GM23338 (cell line): ENCODE measurements at regions not wholly inside any gene's neighbourhood (a gene's known extent, or its start where the extent isn't known, plus 50 kb on each side); places are given as distances from the start of the nearest gene placed in this dataset.

ENCODE experiments used
- ATAC-seq: fragments of 200-7000 bp; cut with Tn5 transposase; 3 replicates; pipeline ENCODE4 v1.9.1; 2020
- DNase-seq: peaks from one replicate; pipeline ENCODE4 v3.0.0-alpha.2; 2015; ENCODE audit warnings: low spot score
- H2AFZ ChIP-seq: fragments of 200-600 bp; sonication (generic); 2 replicates; pipeline ENCODE4 v1.8.0; 2016; ENCODE audit warnings: antibody characterized with exemption, mild to moderate bottlenecking, moderate library complexity
- H3F3A ChIP-seq: fragments of 200-600 bp; sonication (generic); replicated peaks from 2 replicates; pipeline ENCODE4 v1.8.0; 2017; ENCODE audit warnings: antibody characterized with exemption, mixed run types, low read depth
- H3K27ac ChIP-seq: fragments of 200-600 bp; sonication (generic); 2 replicates; pipeline ENCODE4 v1.6.1; 2016; ENCODE audit warnings: low read depth
- H3K27me3 ChIP-seq: fragments of 200-600 bp; sonication (generic); 2 replicates; pipeline ENCODE4 v1.8.0; 2016; ENCODE audit warnings: mild to moderate bottlenecking, mixed run types, moderate library complexity; ENCODE audit not compliant: insufficient read depth
- H3K36me3 ChIP-seq: fragments of 200-600 bp; sonication (generic); 2 replicates; pipeline ENCODE4 v1.8.0; 2016; ENCODE audit warnings: mild to moderate bottlenecking; ENCODE audit not compliant: insufficient read depth
- H3K4me1 ChIP-seq: fragments of 200-600 bp; sonication (generic); 2 replicates; pipeline ENCODE4 v1.8.0; 2016; ENCODE audit warnings: mild to moderate bottlenecking, moderate library complexity; ENCODE audit not compliant: insufficient read depth
- H3K4me2 ChIP-seq: fragments of 200-600 bp; sonication (generic); 2 replicates; pipeline ENCODE4 v1.7.1; 2017; ENCODE audit warnings: mixed run types
- H3K4me3 ChIP-seq: fragments of 200-600 bp; sonication (generic); 2 replicates; pipeline ENCODE4 v1.6.1; 2016; ENCODE audit warnings: mixed run types
- H3K79me2 ChIP-seq: fragments of 200-600 bp; sonication (generic); replicated peaks from 2 replicates; pipeline ENCODE4 v1.8.0; 2017; ENCODE audit warnings: mild to moderate bottlenecking; ENCODE audit not compliant: insufficient read depth
- H3K9me2 ChIP-seq: fragments of 200-600 bp; sonication (generic); 2 replicates; pipeline ENCODE4 v1.8.0; 2017; ENCODE audit not compliant: insufficient read depth
- H4K20me1 ChIP-seq: fragments of 200-600 bp; sonication (generic); replicated peaks from 2 replicates; pipeline ENCODE4 v1.8.0; 2017; ENCODE audit warnings: mild to moderate bottlenecking; ENCODE audit not compliant: insufficient read depth
- H3K27ac Mint-ChIP-seq: 2 replicates; pipeline ENCODE4 v1.8.0; 2020; ENCODE audit warnings: inconsistent platforms, mild to moderate bottlenecking, moderate library complexity, mixed read lengths
- H3K27me3 Mint-ChIP-seq: 3 replicates; pipeline ENCODE4 v1.8.0; 2022; ENCODE audit warnings: low read depth, mild to moderate bottlenecking, moderate library complexity, mixed read lengths, inconsistent platforms; ENCODE audit not compliant: insufficient read depth, poor library complexity
- H3K36me3 Mint-ChIP-seq: 3 replicates; pipeline ENCODE4 v1.8.0; 2021; ENCODE audit warnings: low read depth, mild to moderate bottlenecking, inconsistent platforms, moderate library complexity, mixed read lengths
- H3K4me1 Mint-ChIP-seq: 3 replicates; pipeline ENCODE4 v1.8.0; 2020; ENCODE audit warnings: mild to moderate bottlenecking, inconsistent platforms, mixed read lengths
- H3K4me3 Mint-ChIP-seq: 3 replicates; pipeline ENCODE4 v1.8.0; 2021; ENCODE audit warnings: moderate library complexity, mild to moderate bottlenecking, inconsistent platforms, mixed read lengths
- H3K9me3 Mint-ChIP-seq: 3 replicates; pipeline ENCODE4 v1.8.0; 2020; ENCODE audit warnings: moderate library complexity, mild to moderate bottlenecking, inconsistent platforms, mixed read lengths
- CREB1 ChIP-seq: fragments of 250-450 bp; sonication (Bioruptor Pico); IDR thresholded peaks from 2 replicates; pipeline ENCODE4 v1.5.0; 2020; ENCODE audit warnings: low read depth, mild to moderate bottlenecking, moderate library complexity
- CTCF ChIP-seq, 2 experiments: fragments of 200-600 bp in 1 of 2; sonication (generic) in 1 of 2; conservative IDR thresholded peaks; 2 replicates each; pipeline versions ENCODE4 v1.5.1 to v1.6.1; 2016 to 2017; ENCODE audit warnings: antibody characterized with exemption in 2 of 2, low read depth in 2 of 2, mild to moderate bottlenecking in 2 of 2, moderate library complexity in 1 of 2
- ETS1 ChIP-seq: IDR thresholded peaks from 2 replicates; pipeline ENCODE4 v1.6.1; 2016; ENCODE audit warnings: antibody characterized with exemption
- EZH2 ChIP-seq: fragments of 200-600 bp; sonication (generic); IDR thresholded peaks from one replicate; pipeline ENCODE4 v1.8.0; 2017; ENCODE audit warnings: antibody characterized with exemption, mild to moderate bottlenecking, low read depth; ENCODE audit not compliant: unreplicated experiment
- EZH2phosphoT487 ChIP-seq: fragments of 200-600 bp; sonication (generic); IDR thresholded peaks from one replicate; pipeline ENCODE4 v1.8.1; 2018; ENCODE audit warnings: antibody characterized with exemption; ENCODE audit not compliant: unreplicated experiment
- JUNB ChIP-seq: IDR thresholded peaks from one replicate; pipeline ENCODE4 v1.6.1; 2016; ENCODE audit warnings: antibody characterized with exemption; ENCODE audit not compliant: unreplicated experiment
- NANOG ChIP-seq: IDR thresholded peaks from 2 replicates; pipeline ENCODE4 v1.6.1; 2016; ENCODE audit warnings: antibody characterized with exemption, borderline replicate concordance
- POLR2AphosphoS5 ChIP-seq: IDR thresholded peaks from 2 replicates; pipeline ENCODE4 v1.6.1; 2016; ENCODE audit warnings: antibody characterized with exemption, low read depth
- STAT1 ChIP-seq: IDR thresholded peaks from one replicate; pipeline ENCODE4 v1.6.1; 2016; ENCODE audit warnings: antibody characterized with exemption; ENCODE audit not compliant: unreplicated experiment
- ZNF114 ChIP-seq: fragments of 250-450 bp; sonication (Bioruptor Pico); IDR thresholded peaks from 2 replicates; pipeline ENCODE4 v1.5.0; 2020; ENCODE audit warnings: mild to moderate bottlenecking, moderate library complexity
- ZNF331 ChIP-seq: fragments of 250-450 bp; sonication (Bioruptor Pico); IDR thresholded peaks from 2 replicates; pipeline ENCODE4 v1.5.0; 2020; ENCODE audit warnings: low read depth, mild to moderate bottlenecking, moderate library complexity
- TF ChIP-seq, protein P1 (sequence below): IDR thresholded peaks from one replicate; pipeline ENCODE4 v1.6.1; 2018; ENCODE audit warnings: antibody characterized with exemption; ENCODE audit not compliant: unreplicated experiment

- H3K4me3 Mint-ChIP-seq = no peak overlapping the region
These were observed 56.6 kb upstream of the ACSS3 start for GRCh38 chr12:81021131-81021748.

DNA sequence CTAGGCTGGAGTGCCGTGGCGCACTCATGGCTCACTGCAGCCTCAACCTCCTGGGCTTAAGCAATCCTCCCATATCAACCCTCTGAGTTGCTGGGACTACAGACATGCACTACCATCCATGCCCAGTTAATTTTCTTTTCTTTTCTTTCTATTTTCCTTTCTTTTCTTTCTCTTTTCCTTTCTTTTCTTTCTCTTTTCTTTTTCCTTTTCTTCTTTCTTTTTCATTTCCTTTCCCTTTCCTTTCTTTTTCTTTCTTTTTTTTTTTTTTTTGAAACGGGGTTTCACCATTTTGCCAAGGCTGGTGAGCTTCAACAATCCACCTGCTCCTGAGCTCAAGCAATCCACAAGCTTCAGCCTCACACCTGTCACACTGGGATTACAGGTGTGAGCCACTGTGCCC is 60.1 kb upstream of the ACSS3 start:
- ATAC-seq = no peak
- Histone ChIP-seq H3K79me2 (no peaks in the 10 kb centered on the region), H3F3A (no peaks in the 10 kb centered on the region), H3K4me1 (no peaks in the 10 kb centered on the region), H3K27me3 (no peaks in the 10 kb centered on the region), H3K27ac (no peak overlapping the region), H3K4me2 (no peak overlapping the region), H3K4me3 (no peak overlapping the region), H4K20me1 (no peaks in the 10 kb centered on the region), H2AFZ (no peak overlapping the region), H3K9me2 (no peaks in the 10 kb centered on the region), H3K36me3 (no peaks in the 10 kb centered on the region)
- no peak overlapping the region for H3K4me3 Mint-ChIP-seq
- no peak overlapping the region for H3K27ac Mint-ChIP-seq
- no peaks in the 10 kb centered on the region for H3K27me3 Mint-ChIP-seq
- H3K36me3 Mint-ChIP-seq = no peaks in the 10 kb centered on the region
- H3K9me3 Mint-ChIP-seq = no peaks in the 10 kb centered on the region
- no peak for DNase-seq
- no peaks in the 10 kb centered on the region for H3K4me1 Mint-ChIP-seq
- no peak for TF ChIP-seq CREB1 (CRISPR knock-in tag)
- no peak for TF ChIP-seq ETS1
- TF ChIP-seq STAT1 = no peak
- no peak for TF ChIP-seq EZH2phosphoT487
- no peak for TF ChIP-seq JUNB
- no peak for TF ChIP-seq POLR2AphosphoS5
- no peak for TF ChIP-seq EZH2
- TF ChIP-seq, protein P1, sequence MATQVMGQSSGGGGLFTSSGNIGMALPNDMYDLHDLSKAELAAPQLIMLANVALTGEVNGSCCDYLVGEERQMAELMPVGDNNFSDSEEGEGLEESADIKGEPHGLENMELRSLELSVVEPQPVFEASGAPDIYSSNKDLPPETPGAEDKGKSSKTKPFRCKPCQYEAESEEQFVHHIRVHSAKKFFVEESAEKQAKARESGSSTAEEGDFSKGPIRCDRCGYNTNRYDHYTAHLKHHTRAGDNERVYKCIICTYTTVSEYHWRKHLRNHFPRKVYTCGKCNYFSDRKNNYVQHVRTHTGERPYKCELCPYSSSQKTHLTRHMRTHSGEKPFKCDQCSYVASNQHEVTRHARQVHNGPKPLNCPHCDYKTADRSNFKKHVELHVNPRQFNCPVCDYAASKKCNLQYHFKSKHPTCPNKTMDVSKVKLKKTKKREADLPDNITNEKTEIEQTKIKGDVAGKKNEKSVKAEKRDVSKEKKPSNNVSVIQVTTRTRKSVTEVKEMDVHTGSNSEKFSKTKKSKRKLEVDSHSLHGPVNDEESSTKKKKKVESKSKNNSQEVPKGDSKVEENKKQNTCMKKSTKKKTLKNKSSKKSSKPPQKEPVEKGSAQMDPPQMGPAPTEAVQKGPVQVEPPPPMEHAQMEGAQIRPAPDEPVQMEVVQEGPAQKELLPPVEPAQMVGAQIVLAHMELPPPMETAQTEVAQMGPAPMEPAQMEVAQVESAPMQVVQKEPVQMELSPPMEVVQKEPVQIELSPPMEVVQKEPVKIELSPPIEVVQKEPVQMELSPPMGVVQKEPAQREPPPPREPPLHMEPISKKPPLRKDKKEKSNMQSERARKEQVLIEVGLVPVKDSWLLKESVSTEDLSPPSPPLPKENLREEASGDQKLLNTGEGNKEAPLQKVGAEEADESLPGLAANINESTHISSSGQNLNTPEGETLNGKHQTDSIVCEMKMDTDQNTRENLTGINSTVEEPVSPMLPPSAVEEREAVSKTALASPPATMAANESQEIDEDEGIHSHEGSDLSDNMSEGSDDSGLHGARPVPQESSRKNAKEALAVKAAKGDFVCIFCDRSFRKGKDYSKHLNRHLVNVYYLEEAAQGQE = no peak
- TF ChIP-seq ZNF331 (CRISPR knock-in tag) = no peak
- no peak for TF ChIP-seq ZNF114
- TF ChIP-seq CTCF (conservative IDR thresholded peaks at IDR 0.05; ENCODE audit: low read depth in 2 of 2) = no peak
- TF ChIP-seq NANOG = no peak

More at GRCh38 chr12:81021131-81021748, 56.6 kb upstream of the ACSS3 start:
- H3K36me3 ChIP-seq = no peaks in the 10 kb centered on the region
- H3K4me1 ChIP-seq = no peaks in the 10 kb centered on the region
- H3K9me2 ChIP-seq = no peaks in the 10 kb centered on the region
- H3K27me3 ChIP-seq = no peaks in the 10 kb centered on the region
- Mint-ChIP-seq H3K4me1 (no peaks in the 10 kb centered on the region), H3K9me3 (no peaks in the 10 kb centered on the region), H3K27me3 (no peaks in the 10 kb centered on the region), H3K27ac (no peak overlapping the region), H3K36me3 (no peaks in the 10 kb centered on the region)
- H3K79me2 ChIP-seq = no peaks in the 10 kb centered on the region
- no peak for ATAC-seq
- H3K4me2 ChIP-seq = no peak overlapping the region
- H2AFZ ChIP-seq = no peak overlapping the region
- no peaks in the 10 kb centered on the region for H4K20me1 ChIP-seq
- DNase-seq = no peak
- TF ChIP-seq JUNB = no peak
- H3K27ac ChIP-seq = no peak overlapping the region
- no peaks in the 10 kb centered on the region for H3F3A ChIP-seq
- no peak overlapping the region for H3K4me3 ChIP-seq
